Neuron (in vitro differentiated cells): ENCODE measurements at regions not wholly inside any gene's neighbourhood (a gene's known extent, or its start where the extent isn't known, plus 50 kb on each side); places are given as distances from the start of the nearest gene placed in this dataset.

Experiments used
- H2AFZ ChIP-seq: one replicate; pipeline ENCODE4 v1.6.1; 2013; ENCODE audit warnings: low read depth, mild to moderate bottlenecking, inconsistent platforms, low read length, moderate library complexity
- H3K27me3 ChIP-seq: one replicate; pipeline ENCODE4 v1.6.1; 2013; ENCODE audit warnings: low read length; ENCODE audit not compliant: insufficient read depth
- H3K36me3 ChIP-seq: one replicate; pipeline ENCODE4 v1.6.1; 2013; ENCODE audit warnings: low read length; ENCODE audit not compliant: insufficient read depth
- H3K4me1 ChIP-seq: one replicate; pipeline ENCODE4 v1.6.1; 2013; ENCODE audit warnings: low read length; ENCODE audit not compliant: insufficient read depth
- H3K4me3 ChIP-seq: 2 replicates; pipeline ENCODE4 v1.5.1; 2013; ENCODE audit warnings: mild to moderate bottlenecking, low read length, moderate library complexity
- H3K9me3 ChIP-seq: one replicate; pipeline ENCODE4 v1.6.1; 2013; ENCODE audit warnings: low read length

DNA sequence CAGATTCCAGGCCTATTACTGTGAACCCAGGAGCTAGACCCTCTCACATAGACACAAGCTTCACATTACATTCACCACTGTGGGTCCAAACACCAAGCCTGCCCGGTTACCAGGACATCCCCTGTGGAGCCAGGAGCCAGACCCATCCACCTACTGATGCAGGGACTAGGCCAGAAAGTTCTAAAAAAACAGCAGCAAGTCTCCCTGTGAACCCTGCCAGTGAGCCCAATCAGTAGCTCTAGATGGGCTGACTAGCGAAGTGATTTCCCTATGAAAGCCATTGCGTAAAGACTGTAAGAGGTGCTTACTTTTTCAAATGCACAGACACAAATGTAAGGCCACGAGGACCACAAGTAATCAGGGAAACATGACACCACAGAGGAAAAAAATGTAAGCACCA lies 352.3 kb downstream of the TMEM161B start:
- Histone ChIP-seq H3K36me3 (no peaks in the 10 kb centered on the region), H3K4me1 (no peaks in the 10 kb centered on the region), H3K4me3 (no peak overlapping the region), H3K27me3 (no peaks in the 10 kb centered on the region), H2AFZ (no peak overlapping the region), H3K9me3 (no peaks in the 10 kb centered on the region)

DNA sequence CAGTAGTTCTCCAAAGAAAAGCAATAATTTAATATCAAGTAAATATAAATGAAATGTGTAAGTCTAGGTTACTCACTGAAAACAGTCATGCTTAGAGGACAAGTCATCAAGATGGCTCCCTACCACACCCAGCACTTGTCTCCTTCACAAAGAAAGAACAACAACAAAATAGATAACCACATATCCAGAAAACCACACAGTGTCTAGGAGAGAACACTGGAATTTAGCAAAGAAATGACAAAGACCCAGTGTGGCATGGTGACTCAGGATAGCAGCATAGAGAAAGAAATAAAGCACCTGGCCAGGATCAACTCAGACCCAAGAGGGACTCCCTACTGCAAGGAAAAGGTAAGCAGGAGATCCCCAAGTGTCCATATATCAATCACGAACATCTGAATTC lies 356.2 kb downstream of the TMEM161B start:
- Histone ChIP-seq H3K4me1 (no peaks in the 10 kb centered on the region), H3K27me3 (peaks cover 3% of the 10 kb centered on the region), H3K36me3 (no peaks in the 10 kb centered on the region), H3K4me3 (no peak overlapping the region), H2AFZ (no peak overlapping the region), H3K9me3 (no peaks in the 10 kb centered on the region)

DNA sequence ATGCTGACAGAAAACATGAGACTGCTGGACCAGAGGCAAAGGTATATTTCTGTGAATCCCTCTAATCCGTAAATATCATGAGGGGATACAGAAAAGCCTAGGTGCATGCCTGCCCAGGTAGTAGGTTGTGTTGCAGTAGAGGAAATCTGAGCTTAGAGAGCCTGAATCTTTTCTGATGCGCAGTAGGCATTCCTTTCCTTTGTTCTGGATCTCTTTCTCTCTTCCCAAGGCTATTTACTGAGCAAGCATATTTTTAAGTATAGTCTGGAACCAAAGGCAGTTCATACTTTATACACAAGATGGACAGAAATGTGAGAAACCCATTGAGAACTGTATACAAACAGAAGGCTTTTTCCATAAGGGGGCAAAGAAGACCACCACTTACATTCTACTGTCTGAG lies 359.3 kb downstream of the TMEM161B start:
- Histone ChIP-seq H3K9me3 (no peaks in the 10 kb centered on the region), H2AFZ (no peak overlapping the region), H3K27me3 (peaks cover 11% of the 10 kb centered on the region), H3K36me3 (no peaks in the 10 kb centered on the region), H3K4me3 (no peak overlapping the region), H3K4me1 (no peaks in the 10 kb centered on the region)

DNA sequence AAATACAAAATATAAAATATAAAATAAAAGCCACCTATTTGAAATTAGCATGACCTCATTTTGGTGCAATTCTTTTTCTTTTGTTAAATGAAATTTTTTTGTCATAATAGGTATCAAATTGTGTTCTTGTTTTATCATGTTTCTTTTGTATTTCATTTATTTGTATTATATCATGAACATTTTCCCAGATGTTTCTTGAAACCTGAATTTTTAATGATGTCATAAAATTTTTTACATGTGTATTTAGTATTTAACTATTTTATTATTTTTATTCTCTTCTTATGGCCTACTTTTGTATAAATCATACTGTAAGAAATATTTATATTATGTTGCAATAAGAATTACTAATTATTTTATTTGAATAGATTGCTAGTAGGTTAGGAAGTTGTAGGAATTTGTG lies 361.7 kb downstream of the TMEM161B start:
- Histone ChIP-seq H2AFZ (no peak overlapping the region), H3K4me3 (no peak overlapping the region), H3K36me3 (no peaks in the 10 kb centered on the region), H3K4me1 (no peaks in the 10 kb centered on the region), H3K9me3 (no peaks in the 10 kb centered on the region), H3K27me3 (peaks cover 13% of the 10 kb centered on the region)

DNA sequence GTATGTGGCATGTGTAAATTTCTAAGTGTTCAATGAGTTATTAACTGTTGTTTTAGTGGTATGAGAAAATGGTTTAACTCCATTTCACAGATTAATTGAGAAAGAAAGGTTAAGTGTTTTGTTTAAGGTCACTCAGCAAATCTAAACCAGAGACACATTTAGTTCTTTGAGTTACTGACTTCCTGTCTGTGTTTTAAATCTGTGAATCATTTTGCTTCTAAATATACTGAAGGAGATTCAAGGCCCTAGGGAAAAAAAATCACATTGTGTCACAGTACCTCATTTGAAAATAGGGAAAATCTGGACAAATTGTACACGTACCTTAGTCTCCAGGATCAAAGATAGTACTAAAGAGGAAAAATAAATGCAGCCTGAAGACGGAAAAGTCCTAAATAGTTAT lies 368.2 kb downstream of the TMEM161B start:
- H3K4me1 ChIP-seq = peaks cover 15% of the 10 kb centered on the region

DNA sequence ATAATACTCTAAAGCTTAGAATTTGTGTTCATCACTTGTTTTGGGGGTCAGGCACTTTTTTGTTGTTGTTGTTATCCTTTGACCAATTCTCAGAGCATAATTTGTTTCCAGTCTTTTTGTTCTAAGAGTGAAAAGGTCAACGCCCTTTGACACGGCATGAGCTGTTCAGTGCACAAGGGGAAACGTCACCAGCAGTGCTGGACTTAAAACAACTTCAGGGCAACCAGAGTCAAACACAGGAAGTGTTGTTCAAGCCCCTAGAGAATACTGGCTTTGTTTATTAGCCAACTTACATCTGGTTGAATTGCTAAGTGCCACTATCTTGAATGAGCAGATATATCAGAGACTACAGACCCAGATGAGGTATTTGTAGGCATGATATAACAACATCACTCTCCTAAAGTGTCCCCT lies 368.9 kb downstream of the TMEM161B start:
- no peak overlapping the region for H3K4me3 ChIP-seq
- H2AFZ ChIP-seq = no peak overlapping the region
- no peaks in the 10 kb centered on the region for H3K9me3 ChIP-seq
- no peaks in the 10 kb centered on the region for H3K36me3 ChIP-seq
- H3K4me1 ChIP-seq = peaks cover 15% of the 10 kb centered on the region
- H3K27me3 ChIP-seq = peaks cover 8% of the 10 kb centered on the region

More for the DNA sequence above, 368.2 kb downstream of the TMEM161B start:
- Histone ChIP-seq H3K36me3 (no peaks in the 10 kb centered on the region), H2AFZ (no peak overlapping the region), H3K27me3 (peaks cover 13% of the 10 kb centered on the region), H3K4me3 (no peak overlapping the region), H3K9me3 (no peaks in the 10 kb centered on the region)

DNA sequence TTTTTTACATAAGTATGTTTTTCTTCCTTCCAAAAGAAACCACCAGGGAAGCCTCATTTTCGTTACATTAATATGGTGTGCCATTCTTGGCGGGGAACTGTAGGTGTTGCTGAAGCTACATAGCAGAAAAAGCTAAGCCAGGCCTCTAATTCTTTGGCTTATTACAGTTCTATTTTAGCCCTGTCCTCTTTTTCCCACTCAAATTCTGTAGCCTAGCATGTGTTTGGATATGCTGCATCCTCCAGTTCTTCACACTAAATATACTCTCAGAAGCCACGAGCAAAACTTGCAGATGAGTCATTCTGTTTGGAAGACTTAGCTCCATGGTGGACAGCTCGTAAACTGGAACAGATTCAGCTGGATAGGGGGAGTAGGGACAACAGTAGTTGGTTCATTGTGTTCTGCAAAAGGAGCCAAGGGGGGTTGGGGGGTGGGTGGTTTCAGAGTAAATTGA lies 369.4 kb downstream of the TMEM161B start:
- H3K36me3 ChIP-seq = no peaks in the 10 kb centered on the region
- H3K4me3 ChIP-seq = no peak overlapping the region
- peaks cover 8% of the 10 kb centered on the region for H3K27me3 ChIP-seq
- no peaks in the 10 kb centered on the region for H3K9me3 ChIP-seq
- H2AFZ ChIP-seq = no peak overlapping the region
- H3K4me1 ChIP-seq = peaks cover 15% of the 10 kb centered on the region

DNA sequence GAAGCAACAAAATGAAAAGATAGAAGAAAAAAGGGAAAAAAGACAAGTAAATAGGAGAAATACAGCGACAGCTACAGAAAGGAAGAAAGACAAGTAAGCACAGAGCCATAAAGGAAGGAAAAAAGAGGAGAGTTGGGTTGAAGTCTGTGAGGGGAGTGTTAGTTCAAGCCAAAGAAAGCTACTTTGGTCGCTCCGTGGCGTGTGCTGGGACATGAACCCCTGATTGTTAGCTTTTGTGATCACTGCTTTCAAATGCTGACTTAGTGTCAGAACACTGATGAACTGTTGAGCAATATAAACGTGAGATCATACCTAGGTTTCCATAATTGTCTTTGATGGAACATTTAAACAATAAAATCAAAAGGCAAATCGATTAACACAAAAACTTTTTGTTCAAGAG lies 370.1 kb downstream of the TMEM161B start:
- Histone ChIP-seq H3K9me3 (no peaks in the 10 kb centered on the region), H3K4me3 (no peak overlapping the region), H3K36me3 (no peaks in the 10 kb centered on the region), H3K27me3 (peaks cover 10% of the 10 kb centered on the region), H2AFZ (no peak overlapping the region), H3K4me1 (peaks cover 15% of the 10 kb centered on the region)

DNA sequence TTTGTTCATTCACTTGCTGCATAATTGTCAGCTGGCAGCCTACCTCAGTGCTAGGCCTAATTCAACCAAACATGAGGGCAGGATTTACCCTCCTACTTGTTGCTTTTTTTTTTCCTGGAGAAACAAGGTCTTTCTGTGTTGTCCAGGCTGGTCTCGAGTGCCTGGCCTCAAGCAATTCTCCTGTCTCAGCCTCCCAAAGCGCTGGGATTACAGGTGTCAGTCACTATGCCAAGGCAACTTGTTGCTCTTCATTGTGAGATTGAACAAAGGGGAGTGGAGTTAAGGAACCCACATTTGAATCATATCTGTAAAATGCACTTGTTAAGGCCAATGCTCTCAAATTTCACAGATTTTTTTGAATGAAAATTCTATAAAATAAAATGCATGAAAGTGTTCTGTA lies 380.5 kb downstream of the TMEM161B start:
- H3K36me3 ChIP-seq = no peaks in the 10 kb centered on the region
- H3K4me1 ChIP-seq = peaks cover 13% of the 10 kb centered on the region
- no peak overlapping the region for H2AFZ ChIP-seq
- no peak overlapping the region for H3K4me3 ChIP-seq
- no peaks in the 10 kb centered on the region for H3K9me3 ChIP-seq
- H3K27me3 ChIP-seq = peaks cover 12% of the 10 kb centered on the region

DNA sequence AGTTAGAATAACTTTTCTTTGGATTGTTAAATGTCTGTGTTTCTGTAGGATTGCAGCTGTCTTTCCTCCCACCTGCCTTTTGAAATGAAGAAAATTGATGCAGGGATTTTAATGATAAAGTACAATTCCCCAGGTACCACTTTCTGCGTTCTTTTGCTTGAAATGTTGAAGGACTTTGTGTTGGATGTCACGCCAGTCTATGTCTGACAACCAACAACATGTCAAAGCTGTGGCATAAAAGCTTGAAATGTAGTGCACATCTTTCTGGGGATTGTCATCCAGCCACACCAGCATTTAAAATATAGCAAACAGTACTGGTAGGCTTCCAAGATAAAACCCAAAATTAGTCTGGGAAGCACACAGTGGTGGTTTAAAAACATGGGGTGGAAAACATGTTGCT lies 381.4 kb downstream of the TMEM161B start:
- H3K27me3 ChIP-seq = peaks cover 12% of the 10 kb centered on the region
- H3K9me3 ChIP-seq = no peaks in the 10 kb centered on the region
- no peak overlapping the region for H2AFZ ChIP-seq
- H3K36me3 ChIP-seq = no peaks in the 10 kb centered on the region
- peaks cover 13% of the 10 kb centered on the region for H3K4me1 ChIP-seq
- H3K4me3 ChIP-seq = no peak overlapping the region

DNA sequence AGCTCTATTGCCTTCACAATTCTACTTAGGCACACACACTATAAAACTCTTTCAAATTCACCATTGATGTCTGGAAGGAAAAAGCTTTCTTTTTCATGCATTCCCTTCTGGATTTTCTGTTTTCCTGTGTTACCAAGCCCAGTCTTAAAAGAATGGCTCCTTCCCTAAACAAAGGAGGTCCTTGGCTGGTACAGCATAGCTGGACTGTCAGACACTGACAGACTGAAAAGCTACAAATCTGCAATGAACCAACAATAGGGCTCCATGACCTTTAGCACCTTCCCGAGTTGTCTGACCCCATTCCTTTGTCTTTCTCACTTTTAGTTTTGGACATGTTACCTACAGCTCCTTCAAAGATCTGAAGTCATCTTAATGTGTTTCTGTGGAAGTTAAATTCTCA lies 382.5 kb downstream of the TMEM161B start:
- no peak overlapping the region for H2AFZ ChIP-seq
- peaks cover 13% of the 10 kb centered on the region for H3K4me1 ChIP-seq
- no peaks in the 10 kb centered on the region for H3K9me3 ChIP-seq
- no peak overlapping the region for H3K4me3 ChIP-seq
- H3K36me3 ChIP-seq = no peaks in the 10 kb centered on the region
- peaks cover 10% of the 10 kb centered on the region for H3K27me3 ChIP-seq

DNA sequence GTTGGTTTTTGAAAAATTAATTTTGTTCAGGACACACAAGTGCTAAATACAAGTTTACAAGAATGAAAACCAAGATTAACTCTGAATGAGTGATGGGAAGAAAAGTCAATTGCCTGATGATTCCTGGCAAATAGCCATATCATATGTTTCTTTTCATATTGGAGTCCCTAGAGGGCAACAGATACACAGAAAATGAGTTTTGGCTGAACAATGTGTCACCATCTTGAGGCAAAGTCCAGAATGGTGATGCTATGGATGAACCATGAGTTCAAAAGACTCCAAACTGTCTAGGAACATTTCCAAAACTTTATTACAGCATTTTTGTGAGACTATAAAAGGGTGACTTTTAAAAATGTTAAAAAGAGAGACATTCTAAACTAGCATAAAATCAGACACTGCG lies 382.9 kb downstream of the TMEM161B start:
- Histone ChIP-seq H3K27me3 (peaks cover 6% of the 10 kb centered on the region), H3K9me3 (no peaks in the 10 kb centered on the region), H3K4me1 (peaks cover 13% of the 10 kb centered on the region), H2AFZ (no peak overlapping the region), H3K36me3 (no peaks in the 10 kb centered on the region), H3K4me3 (no peak overlapping the region)

DNA sequence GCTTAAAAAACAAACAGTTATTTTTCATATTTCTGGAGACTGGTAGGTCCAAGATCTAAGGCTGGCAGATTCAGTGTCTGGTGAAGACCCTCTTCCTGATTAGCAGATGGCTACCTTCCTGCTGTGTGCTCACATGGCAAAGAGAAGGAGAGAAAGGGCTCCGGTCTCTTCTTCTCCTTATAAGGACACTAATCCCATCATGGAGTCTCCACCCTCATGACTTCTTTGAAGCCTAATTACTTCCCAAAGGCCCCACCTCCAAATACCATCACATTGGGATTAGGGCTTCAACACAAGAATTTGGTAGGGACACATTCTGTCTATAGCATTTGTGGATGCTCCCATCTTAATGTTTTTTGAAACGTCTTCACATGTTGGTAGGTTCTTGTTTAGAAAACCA lies 391.1 kb downstream of the TMEM161B start:
- Histone ChIP-seq H3K36me3 (no peaks in the 10 kb centered on the region), H3K4me1 (no peaks in the 10 kb centered on the region), H3K9me3 (no peaks in the 10 kb centered on the region), H3K4me3 (no peak overlapping the region), H2AFZ (no peak overlapping the region), H3K27me3 (no peaks in the 10 kb centered on the region)

DNA sequence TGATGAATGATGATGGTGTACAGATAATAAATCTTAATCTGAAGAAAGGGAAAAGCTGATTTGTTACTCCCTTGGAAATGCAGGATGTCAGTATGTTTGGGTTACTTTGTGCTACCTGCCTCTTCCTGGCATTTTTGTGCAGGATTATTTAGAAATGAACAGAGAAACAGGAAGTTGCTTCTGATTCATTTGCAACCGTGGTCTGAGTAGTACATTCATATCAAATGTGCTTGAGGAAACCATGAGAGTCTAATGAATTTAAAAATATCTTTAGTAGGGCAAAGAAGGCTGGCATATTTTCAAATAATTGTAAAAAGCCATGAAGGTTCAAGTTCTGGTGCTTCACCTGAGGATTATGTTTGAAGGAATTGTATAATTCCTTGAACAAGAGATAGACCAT lies 391.6 kb downstream of the TMEM161B start:
- Histone ChIP-seq H3K4me1 (no peaks in the 10 kb centered on the region), H3K4me3 (no peak overlapping the region), H3K36me3 (no peaks in the 10 kb centered on the region), H3K9me3 (no peaks in the 10 kb centered on the region), H2AFZ (no peak overlapping the region), H3K27me3 (no peaks in the 10 kb centered on the region)
